NCI-H446 treated with DMSO at 0.1 percent for 48 hours (cell line): ENCODE measurements at regions not wholly inside any gene's neighbourhood (a gene's known extent, or its start where the extent isn't known, plus 50 kb on each side); places are given as distances from the start of the nearest gene placed in this dataset.
"Not testable (repeated sequence)": the region's sequence is repeated elsewhere in the genome, so short reads cannot be mapped to it uniquely, and the experiment has no call there.

Experiments
- DNase-seq: peaks from one replicate; lab custom pipeline; 2025; lab: John Stamatoyannopoulos, UW

DNA sequence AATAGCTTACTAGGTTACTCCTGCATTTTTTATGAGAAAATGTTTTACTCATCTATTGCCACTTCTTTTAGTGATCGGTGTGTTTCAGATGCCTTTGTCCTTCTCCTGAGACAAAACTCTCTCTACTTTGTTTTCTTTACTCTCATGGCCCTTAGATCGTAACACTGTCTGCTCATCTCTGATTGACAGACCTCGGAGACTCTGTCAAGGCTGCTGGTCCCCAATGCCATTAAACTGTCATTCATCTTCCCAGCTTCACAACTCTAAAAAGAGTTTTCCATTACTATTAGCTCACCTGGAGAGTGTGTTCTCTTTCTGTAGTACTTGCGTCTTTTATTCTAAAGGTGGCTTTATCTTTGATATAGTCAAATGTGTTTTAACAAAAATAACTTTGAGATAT, 765.2 kb downstream of the SLITRK1 start:
- no peak for DNase-seq

DNA sequence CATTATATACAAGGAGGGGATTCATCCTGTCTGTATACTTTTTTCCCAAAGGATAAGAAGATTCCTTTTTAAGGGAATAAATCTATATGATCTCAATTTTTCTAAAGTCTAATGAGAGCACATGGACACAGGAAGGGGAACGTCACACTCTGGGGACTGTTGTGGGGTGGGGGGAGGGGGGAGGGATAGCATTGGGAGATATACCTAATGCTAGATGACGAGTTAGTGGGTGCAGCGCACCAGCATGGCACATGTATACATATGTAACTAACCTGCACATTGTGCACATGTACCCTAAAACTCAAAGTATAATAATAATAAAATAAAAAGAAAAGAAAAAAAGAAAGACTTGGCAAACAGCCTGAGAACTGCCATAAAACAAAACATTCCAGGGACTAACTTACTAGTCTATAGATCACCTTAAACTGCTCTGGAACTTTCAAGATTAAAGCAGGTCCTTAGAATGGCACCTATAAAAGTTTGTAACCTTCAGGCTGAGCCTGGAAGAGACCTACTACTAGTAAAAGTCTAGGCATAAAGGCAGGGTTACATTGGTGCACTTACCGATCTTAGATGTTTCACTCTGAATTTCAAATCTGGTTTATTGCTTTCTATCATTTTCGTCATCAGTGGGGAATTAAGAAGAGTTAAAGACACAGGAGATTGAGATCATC, 780.6 kb downstream of the SLITRK1 start:
- not testable (repeated sequence) for DNase-seq

DNA sequence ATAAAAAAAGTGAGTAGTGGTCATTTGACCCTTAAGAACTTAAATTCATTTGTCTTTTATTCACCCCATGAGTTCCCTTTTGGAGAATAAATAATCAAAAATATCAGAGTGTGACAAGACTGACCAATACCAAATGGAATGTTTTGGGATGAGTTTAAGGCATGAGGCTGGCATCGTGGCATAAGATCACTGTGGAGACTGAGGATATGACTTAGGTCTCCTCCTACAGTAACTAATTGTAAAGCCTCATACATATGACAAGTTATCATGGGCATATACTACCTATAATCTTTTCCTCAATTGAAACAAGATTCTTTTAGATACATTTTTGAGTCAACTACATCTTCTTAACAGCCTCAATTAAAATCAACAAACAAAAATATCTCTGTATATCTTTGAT, 782.0 kb downstream of the SLITRK1 start:
- no peak for DNase-seq

DNA sequence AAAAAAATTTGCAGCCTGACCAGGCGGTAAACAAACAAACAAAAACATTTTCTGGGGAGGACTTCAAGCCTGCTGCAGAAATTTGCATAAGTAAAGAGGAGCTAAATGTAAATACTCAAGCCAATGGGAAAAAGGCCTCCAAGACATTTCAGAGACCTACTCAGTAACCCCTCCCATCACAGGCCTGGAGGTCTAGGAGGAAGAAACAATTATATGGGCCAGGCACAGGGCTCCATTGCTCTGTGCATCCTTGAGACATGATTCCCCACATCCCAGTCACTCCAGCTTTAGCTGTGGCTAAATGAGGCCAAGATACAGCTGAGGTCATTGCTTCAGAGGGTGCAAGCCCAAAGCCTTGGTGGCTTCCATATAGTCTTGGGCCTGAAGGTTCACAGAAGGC, 793.4 kb downstream of the SLITRK1 start:
- no peak for DNase-seq

DNA sequence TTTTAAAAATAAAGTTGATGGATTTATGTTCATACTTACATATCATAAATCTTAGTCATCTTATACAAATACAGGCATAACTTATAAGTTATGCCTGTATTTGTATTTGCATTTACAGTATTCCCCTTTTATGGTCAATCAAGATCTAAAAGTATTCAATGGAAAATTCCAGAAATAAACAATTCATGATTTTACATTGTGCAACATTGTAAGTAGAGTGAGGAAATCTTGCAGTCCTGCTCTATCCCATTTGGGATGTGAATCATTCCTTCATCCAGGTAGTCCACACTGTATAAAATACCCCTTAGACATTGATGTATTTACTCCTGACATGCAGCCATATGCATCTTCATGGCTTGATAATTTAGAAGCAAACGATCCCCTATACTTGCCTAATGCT, 795.3 kb downstream of the SLITRK1 start:
- no peak for DNase-seq

DNA sequence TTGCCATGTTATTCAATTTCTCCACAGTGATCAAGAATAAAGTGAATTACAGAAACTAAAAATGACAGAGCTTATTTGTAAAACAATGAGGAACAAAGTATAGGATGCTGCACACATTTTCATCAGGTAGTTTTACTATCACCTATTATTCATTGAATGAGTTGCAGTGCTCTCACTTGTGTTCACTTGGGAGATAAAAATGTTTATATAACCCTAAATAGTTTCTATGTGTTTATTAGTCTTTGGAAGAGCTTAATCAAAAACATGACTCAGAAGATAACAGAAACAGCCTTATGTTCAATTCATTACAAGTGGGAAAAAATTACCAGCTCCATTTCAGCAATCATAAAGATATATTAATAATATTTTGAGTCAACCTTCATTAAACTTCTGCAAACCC, 796.2 kb downstream of the SLITRK1 start:
- no peak for DNase-seq

DNA sequence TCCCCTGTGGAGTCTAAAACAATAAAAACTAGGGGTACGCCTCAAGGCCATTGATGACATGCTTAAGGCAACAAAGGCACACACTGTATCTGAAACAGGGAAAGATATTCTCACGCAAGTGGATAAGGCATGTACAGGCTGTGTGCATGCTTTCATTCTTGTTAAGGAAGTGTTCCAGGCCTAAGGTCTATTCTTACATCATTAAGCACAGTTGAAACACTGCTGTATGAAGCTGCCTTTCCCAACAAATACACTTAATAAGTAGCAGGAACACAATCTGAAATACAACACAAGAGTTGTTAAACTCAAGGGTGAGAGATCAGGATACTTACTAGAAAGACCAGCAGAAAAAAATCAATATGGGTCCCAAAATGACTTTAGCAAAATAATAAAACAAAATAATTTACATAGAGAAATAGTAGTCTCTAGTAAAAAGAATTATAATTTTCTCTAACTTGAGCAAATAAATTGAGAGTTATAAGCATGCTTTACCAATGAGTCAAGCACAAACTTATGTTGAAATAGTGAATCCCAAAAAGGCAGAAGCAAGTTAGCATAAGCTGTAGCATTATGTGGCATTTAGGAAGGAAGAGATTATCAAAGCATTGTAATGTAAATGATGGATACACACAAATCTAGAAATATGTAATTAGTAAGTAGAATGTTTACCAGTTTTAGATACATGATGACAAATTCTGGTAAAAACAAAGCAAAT, 796.9 kb downstream of the SLITRK1 start:
- no peak for DNase-seq

DNA sequence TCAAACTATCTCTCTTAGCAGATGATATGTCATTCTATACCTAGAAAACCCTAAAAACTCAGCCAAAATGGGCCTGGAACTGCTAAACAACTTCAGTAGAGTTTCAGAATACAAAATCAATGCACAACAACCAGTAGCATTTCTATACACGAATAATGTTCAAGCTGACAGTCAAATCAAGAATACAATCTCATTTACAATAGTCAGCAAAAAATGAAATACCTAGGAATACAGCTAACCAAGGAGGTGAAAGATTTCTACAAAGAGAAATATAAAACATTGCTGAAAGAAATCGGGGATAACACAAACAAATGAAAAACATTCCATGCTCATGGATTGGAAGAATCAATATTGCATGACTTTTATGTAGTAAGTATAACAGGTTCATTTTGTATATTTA, 804.8 kb downstream of the SLITRK1 start:
- DNase-seq, result no peak

DNA sequence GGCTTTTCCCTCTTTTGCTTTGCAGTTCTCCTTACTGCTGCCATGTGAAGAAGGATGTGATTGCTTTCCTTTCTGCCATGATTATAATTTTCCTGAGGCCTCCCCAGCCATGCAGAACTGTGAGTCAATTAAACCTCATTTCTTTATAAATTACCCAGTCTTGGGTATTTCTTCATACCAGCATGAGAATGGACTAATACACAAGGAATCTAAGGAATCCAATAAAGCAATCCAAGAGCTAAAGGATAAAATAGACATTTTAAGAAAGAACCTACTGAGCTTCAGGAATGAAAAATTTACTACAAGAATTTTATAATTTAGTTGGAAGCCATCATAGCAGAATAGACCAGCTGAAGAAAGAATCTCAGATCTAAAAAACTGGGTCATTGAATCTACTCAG, 808.3 kb downstream of the SLITRK1 start:
- DNase-seq, result not testable (repeated sequence)

DNA sequence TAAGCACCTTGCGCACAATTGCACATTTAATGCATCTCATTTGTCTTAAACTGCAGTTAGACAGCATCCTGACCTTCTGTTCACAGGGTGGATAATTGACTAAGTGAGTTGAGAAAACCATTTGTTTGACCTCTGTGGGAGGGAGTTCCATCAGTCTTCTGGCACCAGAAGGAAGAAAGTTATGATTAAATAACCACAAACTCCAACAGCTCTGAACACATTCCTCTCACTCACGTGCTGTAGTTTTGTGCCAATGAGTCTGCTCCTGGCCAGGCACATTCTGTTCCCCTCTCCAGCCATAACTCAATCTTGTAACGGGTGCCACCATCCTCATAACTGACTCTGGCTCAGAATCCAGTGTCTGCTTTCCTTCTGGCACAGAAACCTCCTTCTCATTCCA, 817.2 kb downstream of the SLITRK1 start:
- DNase-seq, result peak; percentile 77

DNA sequence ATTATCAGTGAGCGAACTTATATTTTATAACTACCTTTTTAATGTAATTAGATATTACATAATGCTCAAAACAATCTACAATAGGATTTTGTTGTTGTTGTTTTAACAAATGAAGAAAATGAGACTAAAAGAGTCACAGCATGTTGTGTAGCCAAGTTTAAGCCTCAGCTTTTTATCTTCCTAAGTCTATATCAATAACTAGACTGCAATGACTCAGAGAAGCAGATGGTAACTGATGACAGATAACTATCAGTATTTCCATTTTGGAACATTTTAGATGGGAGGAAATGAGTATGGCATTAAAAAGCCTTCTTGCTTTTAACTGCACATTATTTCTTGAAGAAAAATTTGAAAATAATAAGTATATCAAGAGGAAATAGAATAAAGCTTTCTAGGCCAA, 825.2 kb downstream of the SLITRK1 start:
- no peak for DNase-seq

DNA sequence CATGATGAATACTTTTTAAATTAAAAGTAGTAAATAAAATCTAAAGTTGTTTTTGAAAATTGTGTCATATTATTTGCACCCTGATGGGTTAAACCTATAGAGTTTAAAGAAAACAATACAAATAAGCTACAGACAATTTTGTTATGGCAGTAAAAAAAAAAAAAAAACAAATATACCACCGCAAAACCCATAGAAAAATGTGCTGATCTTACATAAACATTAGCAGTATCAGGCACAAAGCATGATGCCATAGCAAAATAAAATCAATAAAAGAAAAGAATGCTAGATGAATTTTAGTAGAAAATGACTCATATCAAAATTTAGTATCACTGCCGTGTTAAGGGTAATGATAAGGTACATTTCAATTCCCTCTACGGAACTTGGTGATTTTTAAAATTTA, 826.0 kb downstream of the SLITRK1 start:
- no peak for DNase-seq

DNA sequence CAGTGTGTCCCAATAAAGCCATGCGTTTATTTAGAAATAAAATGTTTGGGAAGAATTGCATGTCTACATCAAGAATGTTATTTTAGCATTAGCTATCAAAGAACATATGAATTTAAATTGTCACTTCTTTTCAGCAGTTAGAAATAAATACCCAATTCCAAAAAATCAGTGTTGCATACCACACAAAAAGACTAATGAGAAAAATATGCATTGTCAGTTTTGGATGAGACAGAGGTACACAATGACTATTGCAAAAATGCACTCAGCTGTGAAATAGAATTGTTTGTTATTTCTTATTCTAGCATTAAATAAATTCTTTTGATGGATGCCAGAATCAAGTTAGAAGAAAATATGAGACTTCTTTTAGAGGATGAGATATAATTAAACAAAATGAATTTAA, 833.9 kb downstream of the SLITRK1 start:
- no peak for DNase-seq

DNA sequence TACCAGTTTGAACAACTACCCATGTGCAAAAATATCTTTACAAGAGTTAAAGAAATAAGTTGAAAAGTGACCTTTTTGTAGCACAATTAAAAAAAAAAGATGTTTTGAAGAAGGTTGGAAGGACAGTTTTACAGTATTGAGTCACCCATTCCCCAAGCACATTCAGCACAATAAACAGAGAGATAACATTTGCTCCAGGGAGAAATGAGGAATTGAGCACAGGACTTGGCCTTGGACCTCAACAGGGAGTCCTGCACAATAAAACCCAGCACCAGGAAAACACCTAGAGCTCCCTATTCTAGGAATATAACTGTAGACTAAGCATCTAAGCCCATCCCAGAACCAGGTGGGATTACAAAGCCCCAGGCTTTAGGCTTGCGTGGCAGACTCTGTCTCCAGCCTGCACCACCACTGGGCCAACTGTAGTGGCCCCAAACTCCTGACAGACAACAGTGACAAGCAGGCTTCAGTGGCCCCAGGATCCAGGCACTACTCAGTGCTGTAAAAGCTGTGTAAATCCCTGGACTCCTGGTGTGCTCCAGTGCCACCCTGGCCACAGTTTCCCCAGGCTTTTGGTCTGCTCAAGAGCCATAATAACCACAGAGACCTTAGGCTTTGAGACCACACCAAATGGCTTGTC, 857.2 kb downstream of the SLITRK1 start:
- no peak for DNase-seq

DNA sequence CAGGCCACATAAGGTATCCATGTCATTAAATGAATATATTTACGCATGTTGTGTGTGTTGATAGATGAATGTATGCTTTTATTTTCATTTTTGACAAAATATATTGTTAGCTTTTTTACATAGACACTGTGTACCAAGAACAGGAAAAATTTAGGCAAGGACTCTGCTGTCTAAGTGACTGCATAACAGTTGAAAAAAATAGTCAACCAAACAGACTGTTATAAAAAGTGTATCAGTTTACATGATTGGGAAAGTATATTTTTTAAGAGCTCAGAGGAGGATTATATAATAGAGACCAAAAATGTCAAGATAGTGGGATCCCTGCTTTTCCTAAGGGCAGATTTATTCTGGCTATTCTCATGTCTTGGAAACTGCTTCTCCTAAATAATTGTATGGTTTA, 858.0 kb downstream of the SLITRK1 start:
- no peak for DNase-seq

DNA sequence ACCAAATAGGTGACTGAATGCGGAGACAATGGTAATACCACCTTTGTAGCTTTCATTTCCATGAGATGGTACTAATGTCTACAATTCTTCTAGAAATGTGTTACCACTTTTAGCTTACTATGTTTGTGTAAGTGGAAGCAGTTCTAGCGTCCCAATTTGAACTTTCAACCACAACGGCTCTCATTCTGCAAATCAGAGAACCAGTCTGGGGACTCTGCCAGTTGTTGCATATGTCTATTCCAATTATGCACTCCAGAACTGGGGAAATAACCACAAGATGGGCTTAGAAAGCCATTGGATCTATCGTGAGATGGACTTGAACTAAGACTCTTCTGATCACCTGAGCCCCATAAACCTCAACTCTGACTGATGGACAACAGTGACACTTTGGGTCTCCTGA, 862.3 kb downstream of the SLITRK1 start:
- DNase-seq, result no peak

DNA sequence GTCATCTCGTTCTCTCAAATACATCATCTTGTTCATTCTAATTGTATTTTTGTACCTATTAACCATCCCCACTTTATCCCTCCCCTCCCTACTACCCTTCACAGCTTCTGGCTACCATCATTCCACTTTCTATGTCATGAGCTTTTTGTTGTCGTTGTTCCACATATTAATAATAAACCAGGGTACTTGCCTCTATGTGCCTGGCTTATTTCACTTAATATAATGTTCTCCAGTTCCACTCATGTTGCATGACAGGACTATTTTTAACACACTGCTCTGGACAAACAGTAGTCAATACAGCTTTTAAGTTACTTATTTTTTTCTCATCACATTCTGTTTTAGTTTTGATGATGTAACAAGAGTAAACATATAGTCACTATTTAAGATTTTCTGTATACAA, 872.3 kb downstream of the SLITRK1 start:
- DNase-seq, result no peak

DNA sequence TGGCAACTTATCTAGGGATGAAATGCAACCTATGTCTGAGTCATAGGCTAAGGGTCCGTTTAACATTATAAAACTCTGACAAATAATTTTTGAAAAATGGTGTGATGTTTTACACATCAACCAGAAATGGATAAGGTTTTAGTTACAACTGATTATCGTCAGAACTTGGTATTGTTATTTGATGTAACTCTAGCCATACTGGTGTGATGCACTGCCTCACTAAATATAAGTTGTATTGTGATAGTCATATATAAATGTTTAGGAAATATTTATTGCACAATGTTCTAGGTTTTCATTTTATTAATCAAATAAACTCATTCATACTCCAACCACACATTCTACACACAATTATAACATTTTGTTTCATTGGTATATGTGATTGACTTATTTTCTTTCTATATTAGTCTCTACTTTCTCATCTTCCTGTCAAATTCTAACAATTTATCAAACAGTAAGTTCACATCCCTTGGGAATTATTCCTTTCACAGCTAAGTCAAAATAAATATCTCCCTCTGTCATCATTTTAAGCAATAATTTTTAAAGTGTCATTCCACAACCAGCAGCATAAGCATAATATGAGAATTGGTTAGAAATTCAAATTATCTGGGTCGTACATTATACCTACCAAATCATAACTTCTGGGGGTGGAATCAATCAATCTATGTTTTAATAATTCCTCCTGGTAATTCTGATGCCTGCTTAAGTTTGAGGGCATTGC, 873.9 kb downstream of the SLITRK1 start:
- no peak for DNase-seq

DNA sequence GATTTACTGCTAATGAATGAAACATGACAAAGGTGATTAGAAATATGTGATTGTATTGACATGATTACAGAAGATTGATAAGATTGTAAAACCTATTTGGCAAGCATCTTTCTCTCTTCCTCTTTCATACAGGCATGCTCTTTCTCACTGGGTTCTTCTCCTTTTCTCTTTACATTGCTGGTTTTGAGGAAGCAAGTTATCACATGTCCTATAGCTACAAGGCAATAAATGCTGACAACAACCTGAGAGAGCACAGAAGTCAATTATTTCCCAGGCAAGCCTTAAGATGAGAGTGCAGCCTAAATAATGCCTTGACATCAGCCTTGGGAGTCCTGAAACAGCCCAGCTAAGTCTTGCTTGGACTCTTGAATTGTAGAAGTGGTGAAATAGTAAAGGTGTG, 875.0 kb downstream of the SLITRK1 start:
- DNase-seq, result no peak

DNA sequence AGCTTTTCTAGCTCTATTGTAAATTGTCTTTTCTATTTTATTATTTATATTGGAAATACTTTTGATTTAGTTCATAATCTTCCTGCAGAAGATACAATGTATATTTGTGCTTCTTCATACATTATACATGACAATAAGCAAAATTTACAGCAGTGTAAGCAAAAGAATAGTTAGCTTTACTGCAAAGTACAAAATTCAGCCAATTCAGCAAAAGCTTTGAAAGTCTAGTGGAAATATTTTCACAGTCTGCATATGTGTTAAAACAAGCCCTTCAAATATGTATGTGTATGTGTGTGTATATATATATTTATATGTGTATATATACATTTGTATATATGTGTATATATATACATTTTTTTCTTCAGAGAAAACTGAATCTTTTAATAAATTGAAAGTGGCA, 879.1 kb downstream of the SLITRK1 start:
- no peak for DNase-seq

DNA sequence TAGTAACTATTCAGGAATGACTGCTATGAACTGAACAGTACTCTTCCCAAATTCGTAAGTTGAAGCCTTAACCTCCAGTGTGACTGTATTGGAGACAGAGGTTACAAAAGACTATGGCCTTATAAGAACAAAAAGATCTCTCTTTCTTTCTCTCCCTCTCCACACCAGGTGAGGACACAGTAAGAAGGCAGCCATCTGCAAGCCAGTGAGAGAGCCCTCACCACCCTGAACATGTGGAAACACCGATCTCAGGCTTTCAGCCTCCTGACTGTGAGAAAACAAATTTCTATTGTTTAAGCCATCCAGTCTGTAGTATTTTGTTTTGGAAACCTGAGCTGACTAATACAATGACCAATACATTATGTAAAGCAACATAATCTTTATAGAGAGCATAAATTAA, 888.9 kb downstream of the SLITRK1 start:
- no peak for DNase-seq

DNA sequence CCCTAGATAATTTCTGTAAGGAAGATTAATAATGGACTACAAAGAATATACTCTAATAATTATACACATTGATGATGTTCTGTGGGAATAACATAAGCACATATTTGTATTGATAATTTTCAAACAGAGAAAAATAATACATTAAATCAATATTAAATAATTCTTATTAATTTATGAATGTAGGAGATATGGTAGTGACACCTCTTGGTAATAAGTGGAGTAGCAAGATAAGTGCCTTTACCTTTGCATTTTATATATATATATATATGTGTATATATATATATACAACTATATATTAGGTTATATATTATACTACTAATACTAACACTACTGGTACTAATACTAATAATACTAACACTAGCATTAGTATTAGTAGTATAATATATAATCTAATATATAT, 905.8 kb downstream of the SLITRK1 start:
- DNase-seq, result no peak
